ENCODE measurements at regions not wholly inside any gene's neighbourhood (a gene's known extent, or its start where the extent isn't known, plus 50 kb on each side); places are given as distances from the start of the nearest gene placed in this dataset.
"Not testable (repeated sequence)": the region's sequence is repeated elsewhere in the genome, so short reads cannot be mapped to it uniquely, and the experiment has no call there.

GRCh38 chr13:104614361-104615145 is 1548.3 kb upstream of the SLC10A2 start:
- H3K4me1 ChIP-seq: no peaks in the 10 kb centered on the region
- DNase-seq (no peak), ATAC-seq (no peak)
- intact Hi-C loops (cut with DNase I): no loop called here
- H3K27me3 ChIP-seq (ENCODE audit: low read depth): no peaks in the 10 kb centered on the region
- H3K9me3 ChIP-seq: no peaks in the 10 kb centered on the region
- no peaks in the 10 kb centered on the region for H3K36me3 ChIP-seq
- H3K4me3 ChIP-seq: no peak overlapping the region
- no peak overlapping the region for H3K27ac ChIP-seq
- TF ChIP-seq CTCF (IDR thresholded peaks at IDR 0.05): no peak

- H3K9me3 ChIP-seq: no peaks in the 10 kb centered on the region
- DNase-seq (no peak), ATAC-seq (no peak)
- H3K27ac ChIP-seq: no peak overlapping the region
- TF ChIP-seq CTCF (IDR thresholded peaks at IDR 0.05): no peak
- H3K27me3 ChIP-seq (ENCODE audit: low read depth): no peaks in the 10 kb centered on the region
- H3K4me3 ChIP-seq: no peak overlapping the region
- intact Hi-C loops (cut with DNase I): no loop called here
- no peaks in the 10 kb centered on the region for H3K36me3 ChIP-seq
- no peaks in the 10 kb centered on the region for H3K4me1 ChIP-seq
Observed at GRCh38 chr13:104608331-104608730, 1542.1 kb upstream of the SLC10A2 start.

DNA sequence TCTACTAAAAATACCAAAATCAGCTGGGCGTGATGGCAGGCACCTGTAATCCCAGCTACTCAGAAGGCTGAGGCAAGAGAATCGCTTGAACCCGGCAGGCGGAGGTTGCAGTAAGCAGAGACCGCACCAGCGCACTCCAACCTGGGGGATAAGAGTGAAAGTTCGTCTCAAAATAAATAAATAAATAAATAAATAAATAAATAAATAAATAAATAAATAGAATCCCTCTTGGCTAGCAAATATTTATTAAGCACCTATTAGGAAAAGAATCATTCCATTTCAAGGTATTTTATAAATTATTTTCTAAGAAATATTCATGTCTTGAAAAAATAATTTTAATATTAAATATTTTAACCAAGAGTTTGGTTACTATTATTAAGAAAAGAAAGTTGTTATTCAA is 1539.2 kb upstream of the SLC10A2 start:
- H3K4me3 ChIP-seq; H3K36me3 ChIP-seq; H3K27me3 ChIP-seq (ENCODE audit: low read depth); ATAC-seq; H3K9me3 ChIP-seq; H3K27ac ChIP-seq; intact Hi-C loops (cut with DNase I); H3K4me1 ChIP-seq; DNase-seq: not testable (repeated sequence)

DNA sequence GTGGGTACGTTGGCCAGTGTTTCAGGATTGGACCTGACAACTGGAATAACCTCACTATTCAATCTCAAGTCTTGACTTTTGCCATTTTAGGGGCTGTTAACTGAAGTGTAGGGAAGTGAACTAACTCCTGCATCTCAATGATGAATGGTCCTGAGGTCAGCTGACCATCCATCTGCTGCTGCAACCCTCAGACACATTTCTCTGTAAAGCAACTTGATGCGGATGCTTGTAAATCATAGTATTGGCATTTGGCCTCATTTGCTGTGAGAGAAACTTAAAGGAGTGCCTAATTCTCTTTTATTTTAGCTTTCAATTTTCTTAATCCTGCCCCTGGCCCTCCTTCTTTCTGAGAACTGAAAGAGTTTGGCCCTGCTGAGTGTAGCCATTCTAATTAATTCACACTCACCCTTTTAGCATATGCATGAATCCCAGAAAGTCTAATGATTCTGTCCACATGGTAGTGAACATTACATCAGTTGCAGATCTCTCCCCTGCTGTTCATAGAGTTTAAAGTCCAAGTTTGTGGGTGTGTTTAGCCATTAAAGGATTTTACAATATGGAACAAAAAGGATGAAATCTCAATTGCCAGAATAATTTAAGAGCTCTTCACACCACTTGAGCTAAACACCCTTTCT is 1531.4 kb upstream of the SLC10A2 start:
- no peak for ATAC-seq
- TF ChIP-seq CTCF (IDR thresholded peaks at IDR 0.05): no peak
- H3K27ac ChIP-seq: no peak overlapping the region

DNA sequence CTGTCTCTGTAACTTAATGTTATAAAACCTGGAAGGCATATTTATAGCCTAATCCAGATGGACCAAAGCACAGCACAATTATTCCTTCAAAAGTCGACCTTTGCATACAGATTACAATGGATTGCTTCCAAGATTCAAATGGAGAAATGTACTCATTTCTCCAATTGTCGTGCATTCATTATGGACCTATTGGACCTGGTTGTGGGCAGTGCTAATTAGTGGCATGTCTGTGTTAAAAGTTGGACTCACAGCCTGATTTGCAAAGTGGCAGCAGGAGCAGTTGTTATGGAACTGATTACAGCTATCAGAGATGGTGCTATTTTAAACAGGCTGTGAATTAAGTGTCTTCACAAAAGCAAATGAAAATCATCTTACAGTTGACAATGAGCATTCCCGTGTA is 1529.3 kb upstream of the SLC10A2 start:
- no peaks in the 10 kb centered on the region for H3K36me3 ChIP-seq
- ATAC-seq: no peak
- no peaks in the 10 kb centered on the region for H3K4me1 ChIP-seq
- no peak for TF ChIP-seq CTCF (IDR thresholded peaks at IDR 0.05)
- no peak for DNase-seq
- H3K27me3 ChIP-seq (ENCODE audit: low read depth): no peaks in the 10 kb centered on the region
- intact Hi-C loops (cut with DNase I): no loop called here
- H3K9me3 ChIP-seq: no peaks in the 10 kb centered on the region
- no peak overlapping the region for H3K4me3 ChIP-seq
- no peak overlapping the region for H3K27ac ChIP-seq

More for the DNA sequence above, 1531.4 kb upstream of the SLC10A2 start:
- DNase-seq: no peak
- no peaks in the 10 kb centered on the region for H3K9me3 ChIP-seq
- no peaks in the 10 kb centered on the region for H3K4me1 ChIP-seq
- no peak overlapping the region for H3K4me3 ChIP-seq
- H3K27me3 ChIP-seq (ENCODE audit: low read depth): no peaks in the 10 kb centered on the region
- H3K36me3 ChIP-seq: no peaks in the 10 kb centered on the region
- intact Hi-C loops (cut with DNase I): no loop called here

GRCh38 chr13:104594806-104595205 is 1528.6 kb upstream of the SLC10A2 start:
- ATAC-seq (no peak), DNase-seq (no peak)
- Histone ChIP-seq H3K9me3 (no peaks in the 10 kb centered on the region), H3K27me3 (ENCODE audit: low read depth) (no peaks in the 10 kb centered on the region), H3K36me3 (no peaks in the 10 kb centered on the region), H3K27ac (no peak overlapping the region), H3K4me1 (no peaks in the 10 kb centered on the region), H3K4me3 (no peak overlapping the region)
- TF ChIP-seq CTCF (IDR thresholded peaks at IDR 0.05): no peak
- intact Hi-C loops (cut with DNase I): no loop called here
